Testis (tissue), 2 donors: ENCODE measurements at regions not wholly inside any gene's neighbourhood (a gene's known extent, or its start where the extent isn't known, plus 50 kb on each side); places are given as distances from the start of the nearest gene placed in this dataset.

Experiments used
- DNase-seq: peaks from one replicate; pipeline ENCODE4 v3.0.0-alpha.2; 2019
- H3K27ac ChIP-seq, 2 donors: fragments of 200-600 bp; sonication (generic); one replicate each; pipeline ENCODE4 v1.5.1; 2019
- H3K27me3 ChIP-seq: fragments of 200-600 bp; sonication (generic); one replicate; pipeline ENCODE4 v1.5.1; 2019
- H3K36me3 ChIP-seq: fragments of 200-600 bp; sonication (generic); one replicate; pipeline ENCODE4 v1.5.1; 2017; ENCODE audit warnings: low read depth; ENCODE audit errors: missing control alignments
- H3K4me1 ChIP-seq: fragments of 200-600 bp; sonication (generic); one replicate; pipeline ENCODE4 v1.5.1; 2019
- H3K4me3 ChIP-seq, 2 donors: fragments of 200-600 bp; sonication (generic); one replicate each; pipeline ENCODE4 v1.5.1; 2017 to 2019
- H3K9me3 ChIP-seq: fragments of 200-600 bp; sonication (generic); one replicate; pipeline ENCODE4 v1.5.1; 2017
- POLR2A ChIP-seq: fragments of 450-650 bp; IDR thresholded peaks from one replicate; pipeline ENCODE4 v1.6.1; 2017; ENCODE audit warnings: antibody characterized with exemption, mild to moderate bottlenecking, moderate library complexity
- WGBS, 2 donors: methylation state at CpG; one replicate each; pipeline ENCODE4 v1.1.5; 2018; 5-methylcytosine and 5-hydroxymethylcytosine counted together
- intact Hi-C: fragments of 100-400 bp; cut with DNase I; formaldehyde crosslinking; loops from one replicate; pipeline ENCODE4 v1.15.1; 2023; ENCODE audit warnings: low total_unique reads
- TF ChIP-seq, protein P1 (sequence below), 3 experiments: fragments of 450-650 bp in 2 of 3; fragments of 200-600 bp in 1 of 3; sonication (generic) in 1 of 3; IDR thresholded peaks; one replicate each; pipeline ENCODE4 v1.5.1; 2016 to 2019; ENCODE audit warnings: antibody characterized with exemption in 3 of 3, mild to moderate bottlenecking in 2 of 3, moderate library complexity in 1 of 3

DNA sequence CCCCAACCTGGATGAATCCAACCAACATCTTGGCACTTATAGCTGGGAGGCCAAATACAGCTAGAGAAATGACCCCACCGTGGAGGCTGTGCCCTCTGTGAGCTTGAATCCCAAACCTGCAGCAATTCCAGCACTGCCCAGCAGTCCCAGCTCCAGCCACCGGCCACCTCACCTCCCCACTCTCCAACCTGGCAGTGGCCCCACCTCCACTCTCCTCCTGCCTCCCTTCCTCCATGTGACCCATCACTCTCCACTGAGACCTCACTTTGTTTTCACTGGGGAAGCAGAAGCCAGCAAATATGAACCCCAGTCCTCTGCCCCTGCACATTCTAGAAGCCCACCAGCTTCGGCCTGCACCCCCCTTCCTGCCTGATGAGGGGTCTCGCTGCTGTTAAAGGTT lies 79.7 kb upstream of the LINGO1 start:
- intact Hi-C loops: no loop called here
- Histone ChIP-seq H3K4me1 (no peaks in the 10 kb centered on the region), H3K27me3 (no peaks in the 10 kb centered on the region), H3K36me3 (no peaks in the 10 kb centered on the region), H3K27ac (no peak overlapping the region), H3K4me3 (no peak overlapping the region), H3K9me3 (no peaks in the 10 kb centered on the region)
- 70 to 87% methylated on average over 4 of the region's 4 CpGs for WGBS, 2 donors
- TF ChIP-seq, protein P1, sequence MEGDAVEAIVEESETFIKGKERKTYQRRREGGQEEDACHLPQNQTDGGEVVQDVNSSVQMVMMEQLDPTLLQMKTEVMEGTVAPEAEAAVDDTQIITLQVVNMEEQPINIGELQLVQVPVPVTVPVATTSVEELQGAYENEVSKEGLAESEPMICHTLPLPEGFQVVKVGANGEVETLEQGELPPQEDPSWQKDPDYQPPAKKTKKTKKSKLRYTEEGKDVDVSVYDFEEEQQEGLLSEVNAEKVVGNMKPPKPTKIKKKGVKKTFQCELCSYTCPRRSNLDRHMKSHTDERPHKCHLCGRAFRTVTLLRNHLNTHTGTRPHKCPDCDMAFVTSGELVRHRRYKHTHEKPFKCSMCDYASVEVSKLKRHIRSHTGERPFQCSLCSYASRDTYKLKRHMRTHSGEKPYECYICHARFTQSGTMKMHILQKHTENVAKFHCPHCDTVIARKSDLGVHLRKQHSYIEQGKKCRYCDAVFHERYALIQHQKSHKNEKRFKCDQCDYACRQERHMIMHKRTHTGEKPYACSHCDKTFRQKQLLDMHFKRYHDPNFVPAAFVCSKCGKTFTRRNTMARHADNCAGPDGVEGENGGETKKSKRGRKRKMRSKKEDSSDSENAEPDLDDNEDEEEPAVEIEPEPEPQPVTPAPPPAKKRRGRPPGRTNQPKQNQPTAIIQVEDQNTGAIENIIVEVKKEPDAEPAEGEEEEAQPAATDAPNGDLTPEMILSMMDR (IDR thresholded peaks at IDR 0.05): no peak
- TF ChIP-seq POLR2A: no peak
- DNase-seq: no peak

GRCh38 chr15:77710637-77711036 lies 77.9 kb upstream of the LINGO1 start:
- no peaks in the 10 kb centered on the region for H3K9me3 ChIP-seq
- no peaks in the 10 kb centered on the region for H3K27me3 ChIP-seq
- intact Hi-C loops: no loop called here
- no peak overlapping the region for H3K4me3 ChIP-seq
- no peaks in the 10 kb centered on the region for H3K36me3 ChIP-seq
- no peaks in the 10 kb centered on the region for H3K4me1 ChIP-seq
- no peak for TF ChIP-seq POLR2A
- TF ChIP-seq, protein P1 (IDR thresholded peaks at IDR 0.05): no peak
- H3K27ac ChIP-seq: no peak overlapping the region
- WGBS, 2 donors: 66 to 71% methylated on average over 8 to 13 of the region's 13 CpGs
- no peak for DNase-seq

DNA sequence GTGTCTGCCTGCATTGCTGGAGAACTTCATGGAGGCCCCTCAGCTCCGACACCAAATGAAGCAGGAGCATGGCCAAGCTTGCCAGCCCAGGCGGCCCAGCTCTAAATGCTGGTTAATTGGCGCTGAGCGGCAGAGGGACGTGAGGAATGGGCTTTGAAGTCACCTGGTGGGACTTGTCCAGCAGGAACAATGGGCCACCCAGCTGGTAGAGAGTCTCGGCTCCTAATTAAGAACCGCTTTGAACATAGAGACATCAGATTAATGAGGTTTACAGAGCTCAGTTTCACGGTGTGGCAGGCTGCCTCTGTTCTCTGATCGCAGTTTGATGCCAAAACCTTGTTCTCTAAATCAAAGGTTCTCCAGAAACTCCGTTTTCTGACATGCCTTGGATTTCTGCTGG lies 77.5 kb upstream of the LINGO1 start:
- intact Hi-C loops: no loop called here
- Histone ChIP-seq H3K4me1 (no peaks in the 10 kb centered on the region), H3K4me3 (no peak overlapping the region), H3K9me3 (no peaks in the 10 kb centered on the region), H3K27me3 (no peaks in the 10 kb centered on the region), H3K36me3 (no peaks in the 10 kb centered on the region), H3K27ac (no peak overlapping the region)
- TF ChIP-seq, protein P1 (IDR thresholded peaks at IDR 0.05): no peak
- TF ChIP-seq POLR2A: no peak
- DNase-seq: no peak
- WGBS, 2 donors: 76 to 85% methylated on average over 10 of the region's 10 CpGs

DNA sequence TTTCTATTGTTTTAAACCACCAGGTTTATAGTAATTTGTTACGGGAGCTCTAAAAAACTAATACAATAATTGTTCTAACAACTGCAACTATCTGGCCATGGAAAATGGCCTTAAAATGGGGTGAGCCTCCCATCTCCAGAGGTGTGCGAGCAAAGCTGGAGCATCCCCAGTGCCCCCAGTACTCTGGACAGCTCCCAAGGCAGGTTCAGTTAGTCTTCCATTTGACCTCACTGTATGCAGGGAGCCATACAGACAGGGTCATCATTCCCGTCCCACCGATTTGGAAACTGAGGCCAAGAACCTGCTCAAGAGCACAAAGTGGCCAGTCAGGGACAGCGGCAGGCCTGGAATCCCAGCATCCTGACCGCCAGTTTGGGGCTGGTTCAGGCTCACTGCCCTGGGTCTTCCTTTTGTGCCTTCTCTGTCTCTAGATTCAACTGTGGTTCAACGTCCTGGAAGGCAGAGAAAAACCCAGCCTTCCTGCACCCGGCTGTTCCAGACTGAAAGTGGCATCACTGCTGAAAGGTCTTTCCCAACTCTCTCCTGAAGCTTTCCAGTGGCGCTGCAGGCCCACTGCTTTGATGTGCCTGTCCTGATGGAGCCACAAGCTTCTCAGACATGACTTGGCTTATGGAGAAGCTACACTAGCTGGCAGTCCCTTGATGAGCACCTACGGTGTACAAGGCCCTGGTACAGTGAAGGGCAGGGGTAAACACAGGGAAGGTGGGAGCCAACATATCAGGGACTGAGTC lies 76.6 kb upstream of the LINGO1 start:
- no peaks in the 10 kb centered on the region for H3K27me3 ChIP-seq
- H3K36me3 ChIP-seq: no peaks in the 10 kb centered on the region
- no peak for DNase-seq
- no peak overlapping the region for H3K27ac ChIP-seq
- no peaks in the 10 kb centered on the region for H3K9me3 ChIP-seq
- WGBS, 2 donors: 79 to 91% methylated on average over 7 to 10 of the region's 10 CpGs
- TF ChIP-seq, protein P1 (IDR thresholded peaks at IDR 0.05): no peak
- TF ChIP-seq POLR2A: no peak
- H3K4me1 ChIP-seq: no peaks in the 10 kb centered on the region
- intact Hi-C loops: no loop called here
- no peak overlapping the region for H3K4me3 ChIP-seq
